Jurkat, Clone E6-1 (cell line): ENCODE measurements at regions not wholly inside any gene's neighbourhood (a gene's known extent, or its start where the extent isn't known, plus 50 kb on each side); places are given as distances from the start of the nearest gene placed in this dataset.

Source experiments
- DNase-seq: peaks from one replicate; pipeline ENCODE4 v3.0.0-alpha.2; 2011; ENCODE audit warnings: low read depth, low spot score
- H3K4me3 ChIP-seq: 2 replicates; pipeline ENCODE4 v1.5.1; 2011; ENCODE audit warnings: mild to moderate bottlenecking, low read length, control low read depth, moderate library complexity

- no peak overlapping the region for H3K4me3 ChIP-seq
- no peak for DNase-seq
These were observed 267.8 kb downstream of the TMEM161B start for GRCh38 chr5:88000877-88001276.

GRCh38 chr5:87997662-87998061, 271.0 kb downstream of the TMEM161B start:
- no peak overlapping the region for H3K4me3 ChIP-seq
- DNase-seq: no peak

GRCh38 chr5:87966213-87966612, 302.4 kb downstream of the TMEM161B start:
- H3K4me3 ChIP-seq: no peak overlapping the region
- DNase-seq: no peak

GRCh38 chr5:87954121-87954520, 314.5 kb downstream of the TMEM161B start:
- DNase-seq: no peak
- H3K4me3 ChIP-seq: no peak overlapping the region

- no peak for DNase-seq
- H3K4me3 ChIP-seq: no peak overlapping the region
These were observed 317.0 kb downstream of the TMEM161B start for GRCh38 chr5:87951661-87952060.

GRCh38 chr5:87949676-87950631, 318.7 kb downstream of the TMEM161B start:
- no peak for DNase-seq
- no peak overlapping the region for H3K4me3 ChIP-seq

GRCh38 chr5:87948486-87948885, 320.2 kb downstream of the TMEM161B start:
- H3K4me3 ChIP-seq: no peak overlapping the region
- no peak for DNase-seq

- no peak for DNase-seq
- no peak overlapping the region for H3K4me3 ChIP-seq
These were observed 322.4 kb downstream of the TMEM161B start for GRCh38 chr5:87946271-87946670.

GRCh38 chr5:87945286-87945650, 323.4 kb downstream of the TMEM161B start:
- no peak for DNase-seq
- H3K4me3 ChIP-seq: no peak overlapping the region

GRCh38 chr5:87944553-87945285, 323.9 kb downstream of the TMEM161B start:
- DNase-seq: no peak
- H3K4me3 ChIP-seq: no peak overlapping the region

- no peak for DNase-seq
- H3K4me3 ChIP-seq: no peak overlapping the region
These were observed 327.9 kb downstream of the TMEM161B start for GRCh38 chr5:87940775-87941174.

GRCh38 chr5:87936667-87937066, 332.0 kb downstream of the TMEM161B start:
- no peak for DNase-seq
- H3K4me3 ChIP-seq: no peak overlapping the region

GRCh38 chr5:87924436-87924835, 344.2 kb downstream of the TMEM161B start:
- H3K4me3 ChIP-seq: no peak overlapping the region
- no peak for DNase-seq

GRCh38 chr5:87916320-87916719, 352.3 kb downstream of the TMEM161B start:
- no peak overlapping the region for H3K4me3 ChIP-seq
- DNase-seq: no peak

GRCh38 chr5:87912419-87912818, 356.2 kb downstream of the TMEM161B start:
- H3K4me3 ChIP-seq: no peak overlapping the region
- DNase-seq: no peak

- no peak overlapping the region for H3K4me3 ChIP-seq
- DNase-seq: no peak
These were observed 359.3 kb downstream of the TMEM161B start for GRCh38 chr5:87909382-87909781.

- no peak overlapping the region for H3K4me3 ChIP-seq
- no peak for DNase-seq
These were observed 361.7 kb downstream of the TMEM161B start for GRCh38 chr5:87906962-87907361.

- DNase-seq: no peak
- no peak overlapping the region for H3K4me3 ChIP-seq
These were observed 368.2 kb downstream of the TMEM161B start for GRCh38 chr5:87900419-87900818.

- no peak overlapping the region for H3K4me3 ChIP-seq
- no peak for DNase-seq
These were observed 368.9 kb downstream of the TMEM161B start for GRCh38 chr5:87899721-87900131.

- H3K4me3 ChIP-seq: no peak overlapping the region
- DNase-seq: no peak
These were observed 369.4 kb downstream of the TMEM161B start for GRCh38 chr5:87899208-87899661.
